ENCODE measurements at regions not wholly inside any gene's neighbourhood (a gene's known extent, or its start where the extent isn't known, plus 50 kb on each side); places are given as distances from the start of the nearest gene placed in this dataset.
A peak's percentile ranks its signal among the peaks of the same experiment; 100 is the strongest.

DNA sequence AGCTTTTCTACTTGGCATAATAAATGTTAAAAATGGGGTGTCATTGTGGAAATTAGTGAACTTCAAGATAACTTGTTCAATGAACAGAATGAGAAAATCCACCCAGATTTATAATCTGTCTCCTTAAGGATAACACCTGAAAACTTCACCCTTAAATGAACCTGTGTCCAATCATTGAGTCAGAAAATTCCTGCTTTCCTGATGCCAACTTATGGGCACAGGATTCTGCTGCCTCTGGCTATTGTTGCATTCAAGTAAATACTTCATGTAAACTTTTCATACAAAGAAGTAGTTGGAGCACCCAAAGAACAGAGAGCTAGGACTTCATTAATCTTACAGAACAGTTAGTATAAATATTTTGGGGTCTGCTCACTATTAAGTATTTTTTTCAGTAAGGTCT is 98.9 kb upstream of the PLEKHA5 start:
- Mint-ChIP-seq H3K27me3 (ENCODE audit: low read depth) (peaks cover 2% of the 10 kb centered on the region), H3K36me3 (ENCODE audit: low read depth) (no peaks in the 10 kb centered on the region), H3K9me3 (ENCODE audit: low read depth) (peaks cover 9% of the 10 kb centered on the region), H3K4me3 (ENCODE audit: unreplicated experiment) (no peak overlapping the region), H3K27ac (ENCODE audit: unreplicated experiment) (no peak overlapping the region), H3K4me1 (ENCODE audit: low read depth) (peaks cover 27% of the 10 kb centered on the region)
- no peak for DNase-seq (ENCODE audit: low spot score)
- TF ChIP-seq, protein P1, sequence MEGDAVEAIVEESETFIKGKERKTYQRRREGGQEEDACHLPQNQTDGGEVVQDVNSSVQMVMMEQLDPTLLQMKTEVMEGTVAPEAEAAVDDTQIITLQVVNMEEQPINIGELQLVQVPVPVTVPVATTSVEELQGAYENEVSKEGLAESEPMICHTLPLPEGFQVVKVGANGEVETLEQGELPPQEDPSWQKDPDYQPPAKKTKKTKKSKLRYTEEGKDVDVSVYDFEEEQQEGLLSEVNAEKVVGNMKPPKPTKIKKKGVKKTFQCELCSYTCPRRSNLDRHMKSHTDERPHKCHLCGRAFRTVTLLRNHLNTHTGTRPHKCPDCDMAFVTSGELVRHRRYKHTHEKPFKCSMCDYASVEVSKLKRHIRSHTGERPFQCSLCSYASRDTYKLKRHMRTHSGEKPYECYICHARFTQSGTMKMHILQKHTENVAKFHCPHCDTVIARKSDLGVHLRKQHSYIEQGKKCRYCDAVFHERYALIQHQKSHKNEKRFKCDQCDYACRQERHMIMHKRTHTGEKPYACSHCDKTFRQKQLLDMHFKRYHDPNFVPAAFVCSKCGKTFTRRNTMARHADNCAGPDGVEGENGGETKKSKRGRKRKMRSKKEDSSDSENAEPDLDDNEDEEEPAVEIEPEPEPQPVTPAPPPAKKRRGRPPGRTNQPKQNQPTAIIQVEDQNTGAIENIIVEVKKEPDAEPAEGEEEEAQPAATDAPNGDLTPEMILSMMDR (IDR thresholded peaks at IDR 0.05), result no peak

DNA sequence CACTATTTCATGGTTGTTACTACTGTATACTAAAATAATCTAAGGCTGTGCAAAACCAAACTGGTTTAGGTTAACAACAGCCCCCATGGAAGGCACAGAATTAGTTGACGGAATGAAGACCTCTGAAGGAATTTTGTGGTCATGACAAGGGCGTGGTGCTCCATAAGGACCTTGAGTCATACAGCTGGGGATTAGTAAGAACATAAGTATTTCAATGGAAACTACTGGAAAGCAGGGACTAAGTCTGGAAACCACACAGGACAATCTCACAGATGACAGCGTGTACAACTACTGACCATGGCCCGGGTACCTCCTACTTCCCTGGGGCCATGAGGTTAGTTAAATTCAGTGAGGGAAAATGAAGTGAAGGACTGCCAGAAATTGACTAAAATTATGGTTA is 98.5 kb upstream of the PLEKHA5 start:
- DNase-seq (ENCODE audit: low spot score), result no peak
- Mint-ChIP-seq H3K4me1 (ENCODE audit: low read depth) (peaks cover 27% of the 10 kb centered on the region), H3K9me3 (ENCODE audit: low read depth) (peaks cover 9% of the 10 kb centered on the region), H3K36me3 (ENCODE audit: low read depth) (no peaks in the 10 kb centered on the region), H3K27ac (ENCODE audit: unreplicated experiment) (peak overlapping the region; percentile 60), H3K4me3 (ENCODE audit: unreplicated experiment) (no peak overlapping the region), H3K27me3 (ENCODE audit: low read depth) (peaks cover 2% of the 10 kb centered on the region)
- TF ChIP-seq, protein P1 (IDR thresholded peaks at IDR 0.05), result no peak

DNA sequence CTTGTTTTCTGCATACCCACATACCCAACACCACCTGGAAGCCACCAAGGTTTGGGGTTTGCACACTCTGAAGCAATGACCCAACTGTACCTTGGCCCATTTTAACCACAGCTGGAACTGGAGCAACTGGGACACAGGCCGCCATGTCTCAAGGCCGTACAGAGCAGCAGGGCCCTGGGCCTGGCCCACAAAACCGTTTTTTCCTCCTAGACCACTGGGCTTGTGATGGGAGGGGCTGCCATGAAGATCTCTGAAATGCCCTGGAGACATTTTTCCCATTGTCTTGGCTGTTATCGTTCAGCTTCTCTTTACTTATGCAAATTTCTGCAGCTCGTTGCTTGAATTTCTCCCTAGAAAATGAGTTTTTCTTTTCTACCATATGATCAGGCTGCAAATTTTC is 96.7 kb upstream of the PLEKHA5 start:
- Mint-ChIP-seq H3K27me3 (ENCODE audit: low read depth) (no peaks in the 10 kb centered on the region), H3K9me3 (ENCODE audit: low read depth) (peaks cover 9% of the 10 kb centered on the region), H3K27ac (ENCODE audit: unreplicated experiment) (no peak overlapping the region), H3K4me3 (ENCODE audit: unreplicated experiment) (no peak overlapping the region), H3K4me1 (ENCODE audit: low read depth) (peaks cover 35% of the 10 kb centered on the region), H3K36me3 (ENCODE audit: low read depth) (no peaks in the 10 kb centered on the region)
- DNase-seq (ENCODE audit: low spot score), result no peak
- TF ChIP-seq, protein P1 (IDR thresholded peaks at IDR 0.05), result no peak

DNA sequence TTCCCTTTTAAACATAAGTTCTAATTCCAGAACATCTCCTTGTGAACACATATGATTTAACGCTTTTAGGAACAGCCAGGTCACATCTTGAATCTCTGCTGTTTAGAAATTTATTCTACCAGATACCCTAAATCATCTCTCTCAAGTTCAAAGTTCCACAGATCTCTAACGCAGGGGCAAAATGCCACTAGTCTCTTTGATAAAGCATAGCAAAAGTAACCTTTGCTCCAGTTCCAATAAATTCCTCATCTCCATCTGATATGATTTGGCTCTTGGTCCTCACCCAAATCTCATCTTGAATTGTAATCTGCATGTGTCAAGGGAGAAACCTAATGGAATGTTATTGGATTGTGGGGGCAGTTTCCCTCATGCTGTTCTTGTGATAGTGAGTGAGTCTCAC is 96.3 kb upstream of the PLEKHA5 start:
- Mint-ChIP-seq H3K4me3 (ENCODE audit: unreplicated experiment) (no peak overlapping the region), H3K4me1 (ENCODE audit: low read depth) (peaks cover 35% of the 10 kb centered on the region), H3K27me3 (ENCODE audit: low read depth) (no peaks in the 10 kb centered on the region), H3K27ac (ENCODE audit: unreplicated experiment) (no peak overlapping the region), H3K36me3 (ENCODE audit: low read depth) (no peaks in the 10 kb centered on the region), H3K9me3 (ENCODE audit: low read depth) (peaks cover 9% of the 10 kb centered on the region)
- DNase-seq (ENCODE audit: low spot score), result no peak
- TF ChIP-seq, protein P1 (IDR thresholded peaks at IDR 0.05), result no peak

DNA sequence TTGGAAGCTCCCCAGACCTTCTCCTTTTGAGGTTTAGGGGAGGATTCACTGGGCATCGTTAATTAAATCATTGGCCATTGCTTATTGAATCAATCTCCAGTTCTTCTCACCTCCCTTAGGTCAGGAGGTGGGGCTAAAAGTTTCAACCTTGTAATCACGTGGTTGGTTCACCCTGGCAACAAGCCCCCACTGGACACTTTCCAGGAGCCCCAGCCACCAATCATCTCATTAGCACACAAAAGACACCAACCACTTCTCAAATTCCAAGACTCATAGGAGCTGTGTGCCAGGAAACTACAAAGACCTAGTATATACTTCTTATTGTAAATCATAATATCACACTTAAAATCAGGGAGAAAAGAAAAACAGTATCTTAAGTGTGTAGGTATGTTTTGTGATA is 94.6 kb upstream of the PLEKHA5 start:
- Mint-ChIP-seq H3K27ac (ENCODE audit: unreplicated experiment) (no peak overlapping the region), H3K27me3 (ENCODE audit: low read depth) (no peaks in the 10 kb centered on the region), H3K36me3 (ENCODE audit: low read depth) (no peaks in the 10 kb centered on the region)

More for the DNA sequence above, 94.6 kb upstream of the PLEKHA5 start:
- Mint-ChIP-seq H3K4me1 (ENCODE audit: low read depth) (peaks cover 43% of the 10 kb centered on the region), H3K9me3 (ENCODE audit: low read depth) (peaks cover 9% of the 10 kb centered on the region), H3K4me3 (ENCODE audit: unreplicated experiment) (no peak overlapping the region)
- no peak for DNase-seq (ENCODE audit: low spot score)
- TF ChIP-seq, protein P1 (IDR thresholded peaks at IDR 0.05), result no peak
